HEK293 (cell line): ENCODE measurements at regions not wholly inside any gene's neighbourhood (a gene's known extent, or its start where the extent isn't known, plus 50 kb on each side); places are given as distances from the start of the nearest gene placed in this dataset.
"Not testable (repeated sequence)": the region's sequence is repeated elsewhere in the genome, so short reads cannot be mapped to it uniquely, and the experiment has no call there.

Source experiments
- CTCF ChIA-PET: fragments of 350-600 bp; formaldehyde crosslinking; extraction: SDS; loops from one replicate; lab custom pipeline; 2021; ENCODE audit warnings: antibody characterized with exemption; lab: Yijun Ruan, JAX
- POLR2A ChIA-PET: fragments of 300-600 bp; formaldehyde crosslinking; extraction: SDS; loops from one replicate; lab custom pipeline; 2020; ENCODE audit warnings: antibody characterized with exemption, inconsistent platforms; lab: Yijun Ruan, JAX
- H3K27ac ChIP-seq: fragments of 200-500 bp; sonication (Bioruptor generic); 2 replicates; pipeline ENCODE4 v1.5.1; 2014; ENCODE audit warnings: low read depth, low read length, control low read depth, inconsistent platforms; ENCODE audit errors: extremely low read depth
- H3K36me3 ChIP-seq, 2 experiments: fragments of 200-500 bp in 1 of 2; sonication (Bioruptor generic) in 1 of 2; 1 replicate in 1 of 2; 2 replicates in 1 of 2; pipeline ENCODE4 v1.5.1; 2014 to 2017; ENCODE audit warnings: inconsistent platforms in 2 of 2, low read length in 2 of 2; ENCODE audit not compliant: control insufficient read depth in 2 of 2, insufficient read depth in 1 of 2
- H3K4me1 ChIP-seq: fragments of 200-500 bp; sonication (Bioruptor generic); 2 replicates; pipeline ENCODE4 v1.5.1; 2014; ENCODE audit warnings: mild to moderate bottlenecking, low read length, inconsistent platforms; ENCODE audit not compliant: control insufficient read depth, insufficient read depth
- H3K4me3 ChIP-seq: 2 replicates; pipeline ENCODE4 v1.5.1; 2011; ENCODE audit warnings: low read depth, mild to moderate bottlenecking, control low read depth, low read length, moderate library complexity
- H3K9me3 ChIP-seq: fragments of 200-500 bp; sonication (Bioruptor generic); 2 replicates; pipeline ENCODE4 v1.5.1; 2014; ENCODE audit warnings: low read depth, low read length, inconsistent platforms; ENCODE audit not compliant: control insufficient read depth, insufficient read depth
- HOXC10 ChIP-seq: sonication (generic); formaldehyde crosslinking; IDR thresholded peaks from 2 replicates; pipeline ENCODE4 v1.8.1; 2023; ENCODE audit warnings: mild to moderate bottlenecking, missing genetic modification reagents
- PATZ1 ChIP-seq: fragments of 450-650 bp; formaldehyde crosslinking; IDR thresholded peaks from 2 replicates; pipeline ENCODE4 v1.5.1; 2016; ENCODE audit warnings: missing biosample characterization, missing genetic modification characterization
- PRDM4 ChIP-seq: fragments of 450-650 bp; formaldehyde crosslinking; IDR thresholded peaks from 2 replicates; pipeline ENCODE4 v1.5.1; 2017; ENCODE audit warnings: missing biosample characterization, missing genetic modification characterization
- REST ChIP-seq: fragments of 450-650 bp; formaldehyde crosslinking; IDR thresholded peaks from 2 replicates; pipeline ENCODE4 v1.5.1; 2016; ENCODE audit warnings: missing biosample characterization, missing genetic modification characterization
- SETDB1 ChIP-seq: IDR thresholded peaks from one replicate; pipeline ENCODE4 v1.6.1; 2017; ENCODE audit warnings: mild to moderate bottlenecking, low read length, moderate library complexity, mixed read lengths; ENCODE audit not compliant: insufficient read length
- ZBTB48 ChIP-seq: fragments of 450-650 bp; formaldehyde crosslinking; IDR thresholded peaks from 2 replicates; pipeline ENCODE4 v1.5.1; 2016; ENCODE audit warnings: missing biosample characterization, missing genetic modification characterization
- ZNF10 ChIP-seq: fragments of 450-650 bp; formaldehyde crosslinking; IDR thresholded peaks from 2 replicates; pipeline ENCODE4 v1.5.1; 2017; ENCODE audit warnings: missing biosample characterization, missing genetic modification characterization
- ZNF114 ChIP-seq: fragments of 450-650 bp; formaldehyde crosslinking; IDR thresholded peaks from 2 replicates; pipeline ENCODE4 v1.5.0; 2017; ENCODE audit warnings: missing biosample characterization, missing genetic modification characterization
- ZNF133 ChIP-seq: fragments of 450-650 bp; formaldehyde crosslinking; IDR thresholded peaks from 2 replicates; pipeline ENCODE4 v1.5.1; 2016; ENCODE audit warnings: missing biosample characterization, missing genetic modification characterization
- ZNF169 ChIP-seq: fragments of 450-650 bp; formaldehyde crosslinking; IDR thresholded peaks from 2 replicates; pipeline ENCODE4 v1.5.1; 2016; ENCODE audit warnings: missing biosample characterization, missing genetic modification characterization
- ZNF324 ChIP-seq: fragments of 450-650 bp; formaldehyde crosslinking; IDR thresholded peaks from 2 replicates; pipeline ENCODE4 v1.5.1; 2016; ENCODE audit warnings: missing biosample characterization, missing genetic modification characterization
- ZNF398 ChIP-seq: fragments of 450-650 bp; formaldehyde crosslinking; IDR thresholded peaks from 2 replicates; pipeline ENCODE4 v1.5.1; 2017; ENCODE audit warnings: missing biosample characterization, missing genetic modification characterization
- ZNF510 ChIP-seq: fragments of 450-650 bp; formaldehyde crosslinking; IDR thresholded peaks from 2 replicates; pipeline ENCODE4 v1.5.1; 2018; ENCODE audit warnings: mild to moderate bottlenecking, missing genetic modification characterization, missing biosample characterization; ENCODE audit not compliant: insufficient replicate concordance
- ZNF521 ChIP-seq: fragments of 450-650 bp; formaldehyde crosslinking; IDR thresholded peaks from 2 replicates; pipeline ENCODE4 v1.5.1; 2017; ENCODE audit warnings: missing biosample characterization, mild to moderate bottlenecking, missing genetic modification characterization
- ZNF580 ChIP-seq: fragments of 450-650 bp; formaldehyde crosslinking; IDR thresholded peaks from 2 replicates; pipeline ENCODE4 v1.5.1; 2016; ENCODE audit warnings: missing biosample characterization, missing genetic modification characterization
- ZNF677 ChIP-seq: fragments of 450-650 bp; IDR thresholded peaks from 2 replicates; pipeline ENCODE4 v1.5.0; 2018; ENCODE audit warnings: missing biosample characterization, mild to moderate bottlenecking, missing genetic modification characterization, moderate library complexity
- ZSCAN23 ChIP-seq: fragments of 450-650 bp; formaldehyde crosslinking; IDR thresholded peaks from 2 replicates; pipeline ENCODE4 v1.5.1; 2016; ENCODE audit warnings: missing biosample characterization, missing genetic modification characterization
- ZXDB ChIP-seq: fragments of 450-650 bp; formaldehyde crosslinking; IDR thresholded peaks from 2 replicates; pipeline ENCODE4 v1.5.1; 2016; ENCODE audit warnings: missing biosample characterization, missing genetic modification characterization

GRCh38 chr4:31023109-31023508, 302.9 kb downstream of the PCDH7 start:
- POLR2A ChIA-PET: no interaction called here
- CTCF ChIA-PET: no interaction called here
- TF ChIP-seq ZSCAN23 (tag by site-specific recombination): no peak
- no peak for TF ChIP-seq ZNF324 (tag by site-specific recombination)
- no peak for TF ChIP-seq ZNF169 (tag by site-specific recombination)
- no peak for TF ChIP-seq SETDB1
- TF ChIP-seq, all 188 proteins: peak for 0

GRCh38 chr4:31023742-31024141, 303.6 kb downstream of the PCDH7 start:
- H3K4me3 ChIP-seq: no peak overlapping the region
- POLR2A ChIA-PET: no interaction called here
- no peak overlapping the region for H3K27ac ChIP-seq
- no peaks in the 10 kb centered on the region for H3K9me3 ChIP-seq
- CTCF ChIA-PET: no interaction called here
- TF ChIP-seq ZNF133 (tag by site-specific recombination) (no peak), ZNF114 (tag by site-specific recombination) (no peak), ZNF580 (no peak), ZNF398 (tag by site-specific recombination) (no peak), REST (tag by site-specific recombination) (no peak), ZNF521 (tag by site-specific recombination) (no peak), ZNF677 (no peak), HOXC10 (CRISPR knock-in tag) (no peak), ZNF510 (tag by site-specific recombination) (no peak), ZXDB (tag by site-specific recombination) (no peak), ZBTB48 (tag by site-specific recombination) (no peak), PATZ1 (tag by site-specific recombination) (no peak), ZNF10 (tag by site-specific recombination) (no peak), PRDM4 (tag by site-specific recombination) (no peak)
- H3K36me3 ChIP-seq: no peaks in the 10 kb centered on the region
- H3K4me1 ChIP-seq: no peaks in the 10 kb centered on the region; the same call in 1 of the 2 replicates

More at GRCh38 chr4:31023109-31023508, 302.9 kb downstream of the PCDH7 start:
- Histone ChIP-seq H3K27ac (no peak overlapping the region), H3K4me1 (no peaks in the 10 kb centered on the region; the same call in 1 of the 2 replicates), H3K9me3 (no peaks in the 10 kb centered on the region), H3K4me3 (no peak overlapping the region), H3K36me3 (no peaks in the 10 kb centered on the region)

- H3K4me3 ChIP-seq, H3K27ac ChIP-seq, CTCF ChIA-PET, H3K4me1 ChIP-seq, H3K36me3 ChIP-seq, POLR2A ChIA-PET, H3K9me3 ChIP-seq: not testable (repeated sequence)
These were observed 304.6 kb downstream of the PCDH7 start for GRCh38 chr4:31024781-31025180.
